Upper lobe of left lung (tissue), 4 donors: ENCODE measurements at regions not wholly inside any gene's neighbourhood (a gene's known extent, or its start where the extent isn't known, plus 50 kb on each side); places are given as distances from the start of the nearest gene placed in this dataset.

Experiments used
- CTCF ChIP-seq, 6 experiments: fragments of 450-650 bp in 4 of 6; fragments of 200-600 bp in 2 of 6; sonication (generic) in 2 of 6; IDR thresholded peaks; one replicate each; pipeline ENCODE4 v1.5.1; 2016 to 2019; ENCODE audit warnings: antibody characterized with exemption in 6 of 6
- EP300 ChIP-seq, 4 donors: sonication (generic); formaldehyde crosslinking; IDR thresholded peaks; one replicate each; pipeline ENCODE4 v1.5.1; 2017; ENCODE audit warnings: antibody characterized with exemption in 4 of 4, control low read depth in 2 of 4
- POLR2A ChIP-seq, 4 donors: fragments of 450-650 bp; IDR thresholded peaks; one replicate each; pipeline ENCODE4 v1.5.1; 2016 to 2017; ENCODE audit warnings: antibody characterized with exemption in 4 of 4, mild to moderate bottlenecking in 2 of 4
- POLR2AphosphoS5 ChIP-seq, 2 donors: sonication (generic); formaldehyde crosslinking; IDR thresholded peaks; one replicate each; pipeline ENCODE4 v1.5.1; 2017; ENCODE audit warnings: antibody characterized with exemption in 2 of 2

GRCh38 chr3:144407335-144407734, 435.7 kb downstream of the DIPK2A start:
- TF ChIP-seq CTCF (IDR thresholded peaks at IDR 0.05): no peak
- TF ChIP-seq EP300 (IDR thresholded peaks at IDR 0.05): no peak
- TF ChIP-seq POLR2AphosphoS5 (IDR thresholded peaks at IDR 0.05): no peak
- TF ChIP-seq POLR2A (IDR thresholded peaks at IDR 0.05): no peak
